HCT116 (cell line): ENCODE measurements at regions not wholly inside any gene's neighbourhood (a gene's known extent, or its start where the extent isn't known, plus 50 kb on each side); places are given as distances from the start of the nearest gene placed in this dataset.

Source experiments
- ATAC-seq: fragments of 200-7000 bp; cut with Tn5 transposase; 2 replicates; pipeline ENCODE4 v1.9.1; 2020; ENCODE audit warnings: mild to moderate bottlenecking, moderate library complexity
- BruUV-seq: library from RNA; stranded (reverse); fragments of 400-500 nt; replicated peaks from 2 replicates; lab custom pipeline; 2021; lab: Mats Ljungman, UMichigan
- CTCF ChIA-PET: fragments of 300-600 bp; sonication (Branson Sonifier 250); formaldehyde crosslinking; loops from one replicate; lab custom pipeline; 2021; ENCODE audit warnings: antibody characterized with exemption; lab: Charles Lee
- POLR2A ChIA-PET: fragments of 300-600, 350-600 bp; sonication (Branson Sonifier 250); formaldehyde crosslinking; loops from one replicate; lab custom pipeline; 2021; ENCODE audit warnings: antibody characterized with exemption; lab: Charles Lee
- RAD21 ChIA-PET, 2 experiments: fragments of 300-600 bp; sonication (Branson Sonifier 250); formaldehyde crosslinking; loops; one replicate each; lab custom pipeline; 2023; ENCODE audit warnings: low total read pairs in 2 of 2; ENCODE audit not compliant: uncharacterized antibody in 2 of 2, unreplicated experiment in 2 of 2, low non-redundant PET in 1 of 2; lab: Charles Lee
- DNase-seq: peaks from one replicate; pipeline ENCODE4 v3.0.0-alpha.2; 2010; ENCODE audit warnings: low read depth, low spot score
- H2AFZ ChIP-seq: fragments of 200-600 bp; shearing (Covaris generic), sonication (generic); 2 replicates; pipeline ENCODE4 v1.6.1; 2017; ENCODE audit warnings: low read depth, mixed run types, mixed read lengths, antibody characterized with exemption, low read length; ENCODE audit not compliant: poor library complexity, severe bottlenecking
- H3K27ac ChIP-seq: 2 replicates; pipeline ENCODE4 v1.5.1; 2012; ENCODE audit warnings: low read depth, low read length
- H3K27me3 ChIP-seq: fragments of 200-600 bp; sonication (generic); 2 replicates; pipeline ENCODE4 v1.6.1; 2016; ENCODE audit warnings: mixed run types, low read length, mixed read lengths; ENCODE audit not compliant: insufficient read depth
- H3K36me3 ChIP-seq, 2 experiments: fragments of 200-500 bp in 1 of 2; fragments of 200-600 bp in 1 of 2; sonication (Bioruptor generic) in 1 of 2; sonication (generic) in 1 of 2; 2 replicates each; pipeline versions ENCODE4 v1.5.1 to v1.6.1; 2014 to 2016; ENCODE audit warnings: low read length in 2 of 2, inconsistent platforms in 1 of 2, mixed read lengths in 1 of 2, mixed run types in 1 of 2; ENCODE audit not compliant: insufficient read depth in 2 of 2, control insufficient read depth in 1 of 2
- H3K4me1 ChIP-seq, 2 experiments: fragments of 200-600 bp in 1 of 2; sonication (generic) in 1 of 2; 2 replicates each; pipeline versions ENCODE4 v1.5.1 to v1.6.1; 2012 to 2017; ENCODE audit warnings: low read length in 2 of 2, inconsistent platforms in 1 of 2, mild to moderate bottlenecking in 1 of 2, mixed read lengths in 1 of 2, mixed run types in 1 of 2, moderate library complexity in 1 of 2; ENCODE audit not compliant: insufficient read depth in 2 of 2, control insufficient read depth in 1 of 2
- H3K4me2 ChIP-seq: fragments of 200-600 bp; sonication (generic); 2 replicates; pipeline ENCODE4 v1.6.1; 2017; ENCODE audit warnings: mixed run types, low read length, mixed read lengths
- H3K4me3 ChIP-seq, 2 experiments: fragments of 200-600 bp in 1 of 2; sonication (generic) in 1 of 2; replicated peaks in 1 of 2; 2 replicates each; pipeline ENCODE4 v1.5.1; 2011 to 2016; ENCODE audit warnings: low read length in 2 of 2, control low read depth in 1 of 2, low read depth in 1 of 2, mild to moderate bottlenecking in 1 of 2, mixed read lengths in 1 of 2, mixed run types in 1 of 2
- H3K79me2 ChIP-seq: fragments of 200-600 bp; sonication (generic); 2 replicates; pipeline ENCODE4 v1.6.1; 2017; ENCODE audit warnings: mild to moderate bottlenecking, mixed run types, low read length, moderate library complexity, mixed read lengths; ENCODE audit not compliant: insufficient read depth
- H3K9ac ChIP-seq: fragments of 200-600 bp; sonication (generic); 2 replicates; pipeline ENCODE4 v1.6.1; 2016; ENCODE audit warnings: low read length, mixed read lengths
- H3K9me2 ChIP-seq: fragments of 200-600 bp; sonication (generic), shearing (Covaris generic); 2 replicates; pipeline ENCODE4 v1.6.1; 2017; ENCODE audit warnings: mixed run types, mild to moderate bottlenecking, moderate library complexity; ENCODE audit not compliant: insufficient read depth
- H3K9me3 ChIP-seq, 2 experiments: fragments of 200-500 bp in 1 of 2; fragments of 200-600 bp in 1 of 2; sonication (Bioruptor generic) in 1 of 2; sonication (generic) in 1 of 2; 2 replicates each; pipeline ENCODE4 v1.6.1; 2014 to 2017; ENCODE audit warnings: low read length in 2 of 2, mixed read lengths in 2 of 2, inconsistent platforms in 1 of 2, low read depth in 1 of 2, mild to moderate bottlenecking in 1 of 2, mixed run types in 1 of 2, moderate library complexity in 1 of 2; ENCODE audit not compliant: control insufficient read depth in 1 of 2, insufficient read depth in 1 of 2
- H4K20me1 ChIP-seq: fragments of 200-600 bp; sonication (generic), shearing (Covaris generic); 2 replicates; pipeline ENCODE4 v1.6.1; 2017; ENCODE audit warnings: mixed run types, mild to moderate bottlenecking, moderate library complexity; ENCODE audit not compliant: insufficient read depth
- ATF3 ChIP-seq: IDR thresholded peaks from 2 replicates; pipeline ENCODE4 v1.6.1; 2012
- EGR1 ChIP-seq: IDR thresholded peaks from 2 replicates; pipeline ENCODE4 v1.6.1; 2012; ENCODE audit warnings: low read depth
- EZH2phosphoT487 ChIP-seq: fragments of 200-600 bp; IDR thresholded peaks from 2 replicates; pipeline ENCODE4 v1.6.1; 2018; ENCODE audit warnings: antibody characterized with exemption, borderline replicate concordance
- JUND ChIP-seq: IDR thresholded peaks from 2 replicates; pipeline ENCODE4 v1.6.1; 2012
- SIN3A ChIP-seq: IDR thresholded peaks from 2 replicates; pipeline ENCODE4 v1.6.1; 2012; ENCODE audit warnings: low read depth
- SP1 ChIP-seq: IDR thresholded peaks from 2 replicates; pipeline ENCODE4 v1.6.1; 2012; ENCODE audit warnings: low read depth
- SRF ChIP-seq: IDR thresholded peaks from 2 replicates; pipeline ENCODE4 v1.6.1; 2012; ENCODE audit warnings: low read depth
- TCF7L2 ChIP-seq: IDR thresholded peaks from 2 replicates; pipeline ENCODE4 v1.7.0; 2011; ENCODE audit warnings: borderline replicate concordance, inconsistent platforms; ENCODE audit not compliant: insufficient read depth, insufficient read length; ENCODE audit errors: extremely low read depth
- YY1 ChIP-seq: IDR thresholded peaks from 2 replicates; pipeline ENCODE4 v1.6.1; 2011; ENCODE audit warnings: low read length, low read depth, moderate library complexity, mild to moderate bottlenecking; ENCODE audit not compliant: insufficient replicate concordance; ENCODE audit errors: extremely low read depth
- ZFX ChIP-seq: fragments of 450-650 bp; IDR thresholded peaks from 2 replicates; pipeline ENCODE4 v1.6.1; 2017
- ZNF274 ChIP-seq: fragments of 200-500 bp; sonication (Bioruptor generic); IDR thresholded peaks from 2 replicates; pipeline ENCODE4 v1.6.1; 2014; ENCODE audit warnings: mild to moderate bottlenecking, low read depth, low read length, inconsistent platforms
- intact Hi-C: fragments of 100-400 bp; cut with micrococcal nuclease; formaldehyde crosslinking; loops from 2 replicates; pipeline ENCODE4 v1.10.0; 2022
- TF ChIP-seq, protein P1 (sequence below): IDR thresholded peaks from 2 replicates; pipeline ENCODE4 v1.6.1; 2012
- TF ChIP-seq, protein P2 (sequence below): IDR thresholded peaks from 2 replicates; pipeline ENCODE4 v1.6.1; 2012; ENCODE audit warnings: low read depth
- TF ChIP-seq, protein P3 (sequence below): IDR thresholded peaks from 2 replicates; pipeline ENCODE4 v1.6.1; 2011; ENCODE audit warnings: mild to moderate bottlenecking, low read length, moderate library complexity; ENCODE audit not compliant: insufficient replicate concordance; ENCODE audit errors: extremely low read depth

DNA sequence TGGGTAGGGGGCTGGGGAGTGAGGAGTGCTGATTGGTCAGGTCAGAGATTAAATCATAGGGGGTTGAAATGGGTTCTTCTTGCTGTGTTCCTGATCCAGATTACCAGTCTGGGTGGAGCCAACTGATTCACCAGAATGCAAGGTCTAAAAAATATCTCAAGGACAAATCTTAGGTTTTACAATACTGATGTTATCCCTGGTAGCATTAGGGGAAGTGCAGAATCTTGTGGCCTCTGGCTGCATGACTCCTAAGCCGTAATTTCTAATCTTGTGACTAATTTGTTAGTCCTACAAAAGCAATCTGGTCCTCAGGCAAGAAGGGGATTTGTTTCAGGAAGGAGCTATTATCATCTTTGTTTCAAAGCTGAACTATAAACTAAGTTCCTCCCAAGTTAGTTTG, 289.2 kb upstream of the KYNU start:
- BruUV-seq = no TSS peak
- Histone ChIP-seq H3K27me3 (no peaks in the 10 kb centered on the region), H3K4me2 (no peak overlapping the region), H3K27ac (no peak overlapping the region), H3K36me3 (no peaks in the 10 kb centered on the region), H3K4me1 (no peaks in the 10 kb centered on the region), H3K4me3 (no peak overlapping the region), H4K20me1 (no peaks in the 10 kb centered on the region), H3K79me2 (no peaks in the 10 kb centered on the region), H3K9ac (no peak overlapping the region), H2AFZ (no peak overlapping the region), H3K9me3 (no peaks in the 10 kb centered on the region), H3K9me2 (no peaks in the 10 kb centered on the region)
- DNase-seq (no peak), ATAC-seq (no peak)
- intact Hi-C loops = no loop called here
- TF ChIP-seq JUND = no peak
- ChIA-PET CTCF (no interaction called here), POLR2A (no interaction called here), RAD21 (no interaction called here)

- ChIA-PET POLR2A (no interaction called here), CTCF (no interaction called here), RAD21 (no interaction called here)
- Histone ChIP-seq H3K4me3 (no peak overlapping the region), H3K9me2 (no peaks in the 10 kb centered on the region), H3K27ac (no peak overlapping the region), H3K79me2 (no peaks in the 10 kb centered on the region), H3K27me3 (no peaks in the 10 kb centered on the region), H3K9me3 (no peaks in the 10 kb centered on the region), H2AFZ (no peak overlapping the region), H3K4me1 (no peaks in the 10 kb centered on the region), H3K36me3 (no peaks in the 10 kb centered on the region), H3K4me2 (no peak overlapping the region), H4K20me1 (no peaks in the 10 kb centered on the region), H3K9ac (no peak overlapping the region)
- ATAC-seq (no peak), DNase-seq (no peak)
- BruUV-seq = no TSS peak
- intact Hi-C loops = no loop called here
- no peak for TF ChIP-seq TCF7L2
- TF ChIP-seq ATF3 = no peak
- no peak for TF ChIP-seq ZNF274
- no peak for TF ChIP-seq EZH2phosphoT487
- TF ChIP-seq EGR1 = no peak
- no peak for TF ChIP-seq ZFX
- no peak for TF ChIP-seq SP1
- TF ChIP-seq, protein P1, sequence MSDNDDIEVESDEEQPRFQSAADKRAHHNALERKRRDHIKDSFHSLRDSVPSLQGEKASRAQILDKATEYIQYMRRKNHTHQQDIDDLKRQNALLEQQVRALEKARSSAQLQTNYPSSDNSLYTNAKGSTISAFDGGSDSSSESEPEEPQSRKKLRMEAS = no peak
- TF ChIP-seq, protein P2, sequence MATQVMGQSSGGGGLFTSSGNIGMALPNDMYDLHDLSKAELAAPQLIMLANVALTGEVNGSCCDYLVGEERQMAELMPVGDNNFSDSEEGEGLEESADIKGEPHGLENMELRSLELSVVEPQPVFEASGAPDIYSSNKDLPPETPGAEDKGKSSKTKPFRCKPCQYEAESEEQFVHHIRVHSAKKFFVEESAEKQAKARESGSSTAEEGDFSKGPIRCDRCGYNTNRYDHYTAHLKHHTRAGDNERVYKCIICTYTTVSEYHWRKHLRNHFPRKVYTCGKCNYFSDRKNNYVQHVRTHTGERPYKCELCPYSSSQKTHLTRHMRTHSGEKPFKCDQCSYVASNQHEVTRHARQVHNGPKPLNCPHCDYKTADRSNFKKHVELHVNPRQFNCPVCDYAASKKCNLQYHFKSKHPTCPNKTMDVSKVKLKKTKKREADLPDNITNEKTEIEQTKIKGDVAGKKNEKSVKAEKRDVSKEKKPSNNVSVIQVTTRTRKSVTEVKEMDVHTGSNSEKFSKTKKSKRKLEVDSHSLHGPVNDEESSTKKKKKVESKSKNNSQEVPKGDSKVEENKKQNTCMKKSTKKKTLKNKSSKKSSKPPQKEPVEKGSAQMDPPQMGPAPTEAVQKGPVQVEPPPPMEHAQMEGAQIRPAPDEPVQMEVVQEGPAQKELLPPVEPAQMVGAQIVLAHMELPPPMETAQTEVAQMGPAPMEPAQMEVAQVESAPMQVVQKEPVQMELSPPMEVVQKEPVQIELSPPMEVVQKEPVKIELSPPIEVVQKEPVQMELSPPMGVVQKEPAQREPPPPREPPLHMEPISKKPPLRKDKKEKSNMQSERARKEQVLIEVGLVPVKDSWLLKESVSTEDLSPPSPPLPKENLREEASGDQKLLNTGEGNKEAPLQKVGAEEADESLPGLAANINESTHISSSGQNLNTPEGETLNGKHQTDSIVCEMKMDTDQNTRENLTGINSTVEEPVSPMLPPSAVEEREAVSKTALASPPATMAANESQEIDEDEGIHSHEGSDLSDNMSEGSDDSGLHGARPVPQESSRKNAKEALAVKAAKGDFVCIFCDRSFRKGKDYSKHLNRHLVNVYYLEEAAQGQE = no peak
- no peak for TF ChIP-seq SIN3A
- TF ChIP-seq, protein P3, sequence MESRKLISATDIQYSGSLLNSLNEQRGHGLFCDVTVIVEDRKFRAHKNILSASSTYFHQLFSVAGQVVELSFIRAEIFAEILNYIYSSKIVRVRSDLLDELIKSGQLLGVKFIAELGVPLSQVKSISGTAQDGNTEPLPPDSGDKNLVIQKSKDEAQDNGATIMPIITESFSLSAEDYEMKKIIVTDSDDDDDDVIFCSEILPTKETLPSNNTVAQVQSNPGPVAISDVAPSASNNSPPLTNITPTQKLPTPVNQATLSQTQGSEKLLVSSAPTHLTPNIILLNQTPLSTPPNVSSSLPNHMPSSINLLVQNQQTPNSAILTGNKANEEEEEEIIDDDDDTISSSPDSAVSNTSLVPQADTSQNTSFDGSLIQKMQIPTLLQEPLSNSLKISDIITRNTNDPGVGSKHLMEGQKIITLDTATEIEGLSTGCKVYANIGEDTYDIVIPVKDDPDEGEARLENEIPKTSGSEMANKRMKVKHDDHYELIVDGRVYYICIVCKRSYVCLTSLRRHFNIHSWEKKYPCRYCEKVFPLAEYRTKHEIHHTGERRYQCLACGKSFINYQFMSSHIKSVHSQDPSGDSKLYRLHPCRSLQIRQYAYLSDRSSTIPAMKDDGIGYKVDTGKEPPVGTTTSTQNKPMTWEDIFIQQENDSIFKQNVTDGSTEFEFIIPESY = no peak
- TF ChIP-seq YY1 = no peak
- TF ChIP-seq SRF = no peak
These were observed 290.5 kb upstream of the KYNU start for GRCh38 chr2:142586693-142587580.
